WTC11 (cell line): ENCODE measurements at regions not wholly inside any gene's neighbourhood (a gene's known extent, or its start where the extent isn't known, plus 50 kb on each side); places are given as distances from the start of the nearest gene placed in this dataset.

Experiments used
- ATAC-seq: fragments of 200-7000 bp; cut with Tn5 transposase; 2 replicates; pipeline ENCODE4 v1.10.0; 2021; ENCODE audit warnings: mild to moderate bottlenecking, moderate library complexity
- CTCF ChIA-PET: fragments of 300-600 bp; sonication (Branson Sonifier 250); formaldehyde crosslinking; loops from one replicate; lab custom pipeline; 2021; ENCODE audit warnings: antibody characterized with exemption; lab: Charles Lee
- POLR2A ChIA-PET: fragments of 350-600 bp; sonication (Branson Sonifier 250); formaldehyde crosslinking; loops from one replicate; lab custom pipeline; 2021; ENCODE audit warnings: antibody characterized with exemption; lab: Charles Lee
- DNase-seq: peaks from one replicate; pipeline ENCODE4 v3.0.0; 2021; ENCODE audit warnings: low spot score
- H3K27ac Mint-ChIP-seq: 2 replicates; pipeline ENCODE4 v1.8.0; 2021; ENCODE audit warnings: mixed read lengths
- H3K27me3 Mint-ChIP-seq: 2 replicates; pipeline ENCODE4 v1.8.0; 2021; ENCODE audit warnings: low read depth, mild to moderate bottlenecking, moderate library complexity, mixed read lengths
- H3K36me3 Mint-ChIP-seq: 2 replicates; pipeline ENCODE4 v1.8.0; 2021; ENCODE audit warnings: mixed read lengths
- H3K4me1 Mint-ChIP-seq: 2 replicates; pipeline ENCODE4 v1.8.0; 2022; ENCODE audit warnings: mixed read lengths
- H3K4me3 Mint-ChIP-seq: 2 replicates; pipeline ENCODE4 v1.8.0; 2021; ENCODE audit warnings: mild to moderate bottlenecking, moderate library complexity, mixed read lengths
- H3K9me3 Mint-ChIP-seq: 2 replicates; pipeline ENCODE4 v1.8.0; 2021; ENCODE audit warnings: mixed read lengths
- AR ChIP-seq: fragments of 250-450 bp; sonication (Bioruptor Pico); IDR thresholded peaks from 2 replicates; pipeline ENCODE4 v1.9.0; 2021; ENCODE audit warnings: mild to moderate bottlenecking
- ATF2 ChIP-seq: sonication (generic); formaldehyde crosslinking; IDR thresholded peaks from 2 replicates; pipeline ENCODE4 v1.8.1; 2022; ENCODE audit warnings: low read depth, missing genetic modification reagents, borderline replicate concordance
- CBFB ChIP-seq: sonication (generic); formaldehyde crosslinking; IDR thresholded peaks from 2 replicates; pipeline ENCODE4 v1.8.1; 2022; ENCODE audit warnings: mild to moderate bottlenecking, low read depth, missing genetic modification reagents
- CDX4 ChIP-seq: fragments of 250-450 bp; sonication (Bioruptor Pico); IDR thresholded peaks from 2 replicates; pipeline ENCODE4 v1.9.0; 2021; ENCODE audit warnings: moderate library complexity, mild to moderate bottlenecking, inconsistent platforms, borderline replicate concordance
- CTCF ChIP-seq: fragments of 200-600 bp; IDR thresholded peaks from 2 replicates; pipeline ENCODE4 v1.8.0; 2022; ENCODE audit warnings: antibody characterized with exemption
- ELF4 ChIP-seq: sonication (generic); formaldehyde crosslinking; IDR thresholded peaks from 2 replicates; pipeline ENCODE4 v1.8.1; 2022; ENCODE audit warnings: low read depth, mild to moderate bottlenecking, moderate library complexity, missing genetic modification reagents
- EMX1 ChIP-seq: fragments of 250-450 bp; sonication (Bioruptor Pico); IDR thresholded peaks from 2 replicates; pipeline ENCODE4 v1.8.0; 2021; ENCODE audit warnings: mild to moderate bottlenecking
- FOXJ3 ChIP-seq: sonication (generic); formaldehyde crosslinking; IDR thresholded peaks from 2 replicates; pipeline ENCODE4 v1.9.0; 2021; ENCODE audit warnings: missing genetic modification reagents, mild to moderate bottlenecking, borderline replicate concordance
- NFYB ChIP-seq: sonication (generic); formaldehyde crosslinking; conservative IDR thresholded peaks from 2 replicates; pipeline ENCODE4 v1.8.0; 2022; ENCODE audit warnings: low read depth, missing genetic modification reagents
- OVOL2 ChIP-seq: fragments of 250-450 bp; sonication (Bioruptor Pico); IDR thresholded peaks from 2 replicates; pipeline ENCODE4 v1.9.0; 2021; ENCODE audit warnings: mild to moderate bottlenecking, borderline replicate concordance
- SP1 ChIP-seq: sonication (generic); formaldehyde crosslinking; conservative IDR thresholded peaks from 2 replicates; pipeline ENCODE4 v1.8.1; 2022; ENCODE audit warnings: missing genetic modification reagents
- TP53 ChIP-seq: sonication (generic); formaldehyde crosslinking; IDR thresholded peaks from 2 replicates; pipeline ENCODE4 v1.8.1; 2023; ENCODE audit warnings: mild to moderate bottlenecking, missing genetic modification reagents
- ZBTB21 ChIP-seq: sonication (generic); formaldehyde crosslinking; IDR thresholded peaks from 2 replicates; pipeline ENCODE4 v1.8.1; 2023; ENCODE audit warnings: mild to moderate bottlenecking, missing genetic modification reagents, borderline replicate concordance
- ZMAT4 ChIP-seq: fragments of 250-450 bp; sonication (Bioruptor Pico); IDR thresholded peaks from 2 replicates; pipeline ENCODE4 v1.9.0; 2021; ENCODE audit warnings: mild to moderate bottlenecking
- ZNF219 ChIP-seq: sonication (generic); formaldehyde crosslinking; IDR thresholded peaks from 2 replicates; pipeline ENCODE4 v1.8.0; 2023; ENCODE audit warnings: missing genetic modification reagents, mild to moderate bottlenecking, borderline replicate concordance
- ZNF263 ChIP-seq: sonication (generic); formaldehyde crosslinking; IDR thresholded peaks from 2 replicates; pipeline ENCODE4 v1.8.1; 2022; ENCODE audit warnings: low read depth, mild to moderate bottlenecking, moderate library complexity, missing genetic modification reagents
- ZNF317 ChIP-seq: sonication (generic); formaldehyde crosslinking; IDR thresholded peaks from 2 replicates; pipeline ENCODE4 v1.8.1; 2023; ENCODE audit warnings: low read depth, mild to moderate bottlenecking, moderate library complexity, missing genetic modification reagents, borderline replicate concordance
- ZNF671 ChIP-seq: fragments of 250-450 bp; sonication (Bioruptor Pico); IDR thresholded peaks from 2 replicates; pipeline ENCODE4 v1.8.0; 2021; ENCODE audit warnings: mild to moderate bottlenecking

- TF ChIP-seq CDX4 (no peak), ZBTB21 (CRISPR knock-in tag) (no peak), NFYB (CRISPR knock-in tag) (no peak), OVOL2 (no peak)
Measured at GRCh38 chr6:164663634-164664033, 645.8 kb downstream of the C6orf118 start (continued).

GRCh38 chr6:164661716-164662115, 647.7 kb downstream of the C6orf118 start:
- Mint-ChIP-seq H3K27me3 (no peaks in the 10 kb centered on the region), H3K4me3 (no peak overlapping the region), H3K4me1 (peaks cover 10% of the 10 kb centered on the region), H3K9me3 (peaks cover 23% of the 10 kb centered on the region), H3K27ac (no peak overlapping the region)
- ChIA-PET POLR2A (no interaction called here), CTCF (no interaction called here)
- DNase-seq: no peak
- ATAC-seq: no peak
- TF ChIP-seq ELF4 (CRISPR knock-in tag) (no peak), EMX1 (CRISPR knock-in tag) (no peak), CTCF (no peak), ZMAT4 (CRISPR knock-in tag) (no peak), ZNF671 (CRISPR knock-in tag) (no peak), CBFB (CRISPR knock-in tag) (no peak), AR (CRISPR knock-in tag) (no peak), ZNF263 (CRISPR knock-in tag) (no peak), ATF2 (CRISPR knock-in tag) (no peak), FOXJ3 (no peak), SP1 (no peak), ZNF317 (no peak), TP53 (CRISPR knock-in tag) (no peak)
- TF ChIP-seq, all 79 proteins: peak for 0
- peaks cover 10% of the 10 kb centered on the region for H3K36me3 Mint-ChIP-seq

GRCh38 chr6:164660781-164661180, 648.6 kb downstream of the C6orf118 start:
- Mint-ChIP-seq H3K9me3 (peaks cover 25% of the 10 kb centered on the region), H3K27me3 (no peaks in the 10 kb centered on the region), H3K36me3 (peaks cover 17% of the 10 kb centered on the region), H3K27ac (no peak overlapping the region), H3K4me3 (no peak overlapping the region), H3K4me1 (peaks cover 10% of the 10 kb centered on the region)
- no peak for DNase-seq
- ATAC-seq: no peak
- POLR2A ChIA-PET: no interaction called here
- no peak for TF ChIP-seq ZNF219 (CRISPR knock-in tag)
- no peak for TF ChIP-seq ATF2 (CRISPR knock-in tag)
- CTCF ChIA-PET: no interaction called here
